ENCODE measurements at regions not wholly inside any gene's neighbourhood (a gene's known extent, or its start where the extent isn't known, plus 50 kb on each side); places are given as distances from the start of the nearest gene placed in this dataset.
A peak's percentile ranks its signal among the peaks of the same experiment; 100 is the strongest.

DNA sequence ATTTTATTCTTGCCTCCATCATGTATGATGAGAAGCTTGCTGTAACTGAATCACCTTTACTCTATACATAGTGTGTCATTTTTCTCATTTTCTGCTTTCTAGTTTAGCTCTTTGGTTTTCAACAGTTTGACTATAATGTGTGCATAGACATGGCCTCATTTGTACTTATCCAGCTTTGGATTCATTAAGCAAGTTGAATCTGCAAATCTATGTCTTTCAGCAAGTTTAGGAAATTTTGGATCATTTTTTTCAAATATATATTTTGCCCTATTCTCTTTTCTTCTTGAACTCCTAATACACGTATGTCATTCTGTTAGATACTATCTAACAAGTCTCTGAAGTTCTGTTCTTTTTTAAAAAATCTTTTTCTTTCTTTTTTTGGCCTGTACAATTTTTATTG lies 57.8 kb downstream of the PRLHR start:
- H3K4me3 ChIP-seq (ENCODE audit: low read depth, low read length): no peak overlapping the region
- TF ChIP-seq, protein P1, sequence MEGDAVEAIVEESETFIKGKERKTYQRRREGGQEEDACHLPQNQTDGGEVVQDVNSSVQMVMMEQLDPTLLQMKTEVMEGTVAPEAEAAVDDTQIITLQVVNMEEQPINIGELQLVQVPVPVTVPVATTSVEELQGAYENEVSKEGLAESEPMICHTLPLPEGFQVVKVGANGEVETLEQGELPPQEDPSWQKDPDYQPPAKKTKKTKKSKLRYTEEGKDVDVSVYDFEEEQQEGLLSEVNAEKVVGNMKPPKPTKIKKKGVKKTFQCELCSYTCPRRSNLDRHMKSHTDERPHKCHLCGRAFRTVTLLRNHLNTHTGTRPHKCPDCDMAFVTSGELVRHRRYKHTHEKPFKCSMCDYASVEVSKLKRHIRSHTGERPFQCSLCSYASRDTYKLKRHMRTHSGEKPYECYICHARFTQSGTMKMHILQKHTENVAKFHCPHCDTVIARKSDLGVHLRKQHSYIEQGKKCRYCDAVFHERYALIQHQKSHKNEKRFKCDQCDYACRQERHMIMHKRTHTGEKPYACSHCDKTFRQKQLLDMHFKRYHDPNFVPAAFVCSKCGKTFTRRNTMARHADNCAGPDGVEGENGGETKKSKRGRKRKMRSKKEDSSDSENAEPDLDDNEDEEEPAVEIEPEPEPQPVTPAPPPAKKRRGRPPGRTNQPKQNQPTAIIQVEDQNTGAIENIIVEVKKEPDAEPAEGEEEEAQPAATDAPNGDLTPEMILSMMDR (IDR thresholded peaks at IDR 0.05; ENCODE audit: insufficient read depth, low read length): no peak
- no peak for DNase-seq (ENCODE audit: low read depth)

DNA sequence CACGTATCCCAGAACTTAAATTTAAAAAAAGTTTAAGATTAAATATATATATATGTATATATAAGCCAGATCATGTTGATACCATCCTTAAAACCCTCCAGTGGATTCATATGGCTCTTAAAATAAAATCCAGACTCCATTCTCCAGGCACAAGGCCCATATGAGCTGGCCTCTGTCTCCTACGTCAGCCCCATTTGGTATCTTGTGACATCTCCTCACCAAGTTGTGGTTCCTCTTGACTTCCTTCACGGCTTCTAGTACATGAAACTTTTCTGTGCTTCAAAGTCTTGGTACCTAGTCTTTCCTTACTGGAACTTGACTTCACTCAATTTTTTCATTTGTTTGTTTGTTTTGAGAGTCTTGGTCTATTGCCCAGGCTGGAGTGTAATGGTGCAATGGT lies 61.3 kb downstream of the PRLHR start:
- DNase-seq (ENCODE audit: low read depth): no peak
- TF ChIP-seq, protein P1 (IDR thresholded peaks at IDR 0.05; ENCODE audit: insufficient read depth, low read length): no peak
- H3K4me3 ChIP-seq (ENCODE audit: low read depth, low read length): no peak overlapping the region

DNA sequence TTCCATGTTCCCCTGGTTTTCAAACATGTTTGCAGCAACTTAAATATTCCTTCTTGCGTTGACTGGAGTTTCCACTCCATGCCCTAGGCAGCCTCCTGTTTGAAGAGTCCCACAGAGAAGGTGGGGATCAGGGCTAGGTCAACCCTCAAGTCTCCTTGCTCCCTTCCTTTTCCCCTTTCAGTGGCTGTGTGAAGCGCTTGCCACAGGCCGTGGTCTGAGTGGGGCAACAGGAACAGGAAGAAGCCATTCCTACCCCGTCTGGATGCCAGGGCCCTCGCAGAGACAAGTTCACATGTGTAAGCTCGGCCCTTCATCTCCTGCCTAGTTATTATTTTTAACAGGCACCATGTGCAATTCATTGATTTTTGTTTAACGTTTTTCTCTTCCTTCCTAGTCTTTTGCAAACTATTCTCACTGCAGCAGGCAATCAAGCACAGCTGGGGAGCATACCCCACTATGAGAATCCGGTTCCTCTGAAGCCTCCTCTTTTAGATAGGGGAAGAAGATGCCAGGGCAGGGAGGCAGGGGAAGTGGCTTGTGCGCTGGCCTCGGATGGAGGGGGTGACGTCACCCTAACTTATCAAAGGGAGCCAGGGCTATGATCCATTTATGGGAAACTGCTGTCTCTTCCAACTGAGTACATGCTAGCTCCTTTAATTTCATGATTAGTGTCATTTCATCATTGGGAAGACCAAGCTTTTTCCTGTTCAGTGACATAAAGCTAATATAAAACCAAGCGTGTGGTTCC lies 64.2 kb downstream of the PRLHR start:
- no peak for DNase-seq (ENCODE audit: low read depth)
- TF ChIP-seq, protein P1 (IDR thresholded peaks at IDR 0.05; ENCODE audit: insufficient read depth, low read length): no peak
- no peak overlapping the region for H3K4me3 ChIP-seq (ENCODE audit: low read depth, low read length)

DNA sequence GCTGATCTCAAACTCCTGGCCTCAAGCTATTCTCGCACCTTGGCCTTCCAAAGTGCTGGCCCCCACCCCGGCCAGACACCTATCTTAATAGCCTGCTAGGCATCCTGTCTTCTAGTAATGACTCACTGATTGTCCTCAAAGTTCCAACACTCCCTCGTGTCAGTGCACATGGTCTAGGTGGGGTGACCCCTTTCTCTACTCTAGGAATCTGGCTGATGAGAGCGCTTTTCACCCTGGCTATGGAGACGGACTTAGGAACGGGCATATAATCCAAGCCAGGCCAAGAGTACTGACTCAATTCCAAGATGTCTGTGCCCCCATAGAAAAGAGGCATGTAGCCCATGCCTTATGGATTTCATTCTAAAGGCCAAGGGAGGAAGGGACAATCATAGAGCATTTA lies 67.0 kb downstream of the PRLHR start:
- H3K4me3 ChIP-seq (ENCODE audit: low read depth, low read length): no peak overlapping the region
- TF ChIP-seq, protein P1 (IDR thresholded peaks at IDR 0.05; ENCODE audit: insufficient read depth, low read length): no peak
- DNase-seq (ENCODE audit: low read depth): no peak

DNA sequence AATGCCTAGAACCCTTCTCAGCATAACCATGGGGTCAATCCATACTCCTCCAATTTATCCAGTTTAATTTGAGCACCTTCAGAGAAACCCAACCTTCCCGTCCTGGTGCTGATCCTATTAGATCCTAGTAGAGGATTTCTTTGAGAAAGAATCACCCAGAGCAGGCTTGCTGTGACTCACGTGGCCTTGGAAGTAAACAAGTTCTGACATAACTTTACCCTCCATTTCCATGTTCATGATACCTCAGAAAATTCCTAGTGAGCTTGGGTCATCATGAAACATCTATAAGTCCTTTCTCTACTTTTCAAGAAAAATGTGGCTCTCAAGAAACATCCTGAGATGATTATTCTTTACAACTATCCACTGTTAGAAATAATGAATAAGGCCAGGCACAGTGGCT lies 71.7 kb downstream of the PRLHR start:
- DNase-seq (ENCODE audit: low read depth): peak; percentile 2
- TF ChIP-seq, protein P1 (IDR thresholded peaks at IDR 0.05; ENCODE audit: insufficient read depth, low read length): no peak
- H3K4me3 ChIP-seq (ENCODE audit: low read depth, low read length): no peak overlapping the region

DNA sequence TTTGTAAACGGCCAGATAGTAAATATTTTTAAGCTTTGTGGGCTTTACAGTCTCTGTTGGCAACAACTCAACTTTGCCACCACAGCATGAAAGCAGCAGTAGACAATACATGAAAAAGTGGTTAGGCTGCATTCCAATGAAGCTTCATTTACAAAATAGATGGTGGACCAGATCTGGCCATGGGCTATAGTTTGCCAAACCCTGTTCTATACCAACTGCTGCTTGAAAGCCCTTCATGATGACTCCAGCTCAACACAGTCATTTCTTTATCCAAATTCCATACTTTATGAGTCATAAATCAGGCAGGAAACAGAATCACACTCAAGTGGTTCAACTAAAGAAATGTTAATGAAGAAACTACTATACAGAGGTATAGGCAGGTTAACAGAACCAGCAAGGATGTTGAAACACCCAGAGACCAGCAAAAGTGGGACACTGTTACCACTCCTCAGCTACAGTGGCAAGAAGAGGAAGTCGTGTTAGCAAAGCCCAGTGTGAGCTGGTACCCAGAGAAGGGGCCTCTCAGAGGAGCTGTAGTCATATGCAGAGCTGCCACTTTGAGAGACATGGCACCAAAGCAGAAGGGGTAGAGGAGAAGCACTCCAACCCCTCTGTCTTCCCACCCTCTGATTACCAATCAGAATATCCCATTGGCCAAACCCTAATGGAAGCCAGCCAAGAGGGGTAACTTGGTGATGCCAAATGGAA lies 72.5 kb downstream of the PRLHR start:
- DNase-seq (ENCODE audit: low read depth): peak; percentile 53
- no peak overlapping the region for H3K4me3 ChIP-seq (ENCODE audit: low read depth, low read length)
- TF ChIP-seq, protein P1 (IDR thresholded peaks at IDR 0.05; ENCODE audit: insufficient read depth, low read length): no peak

All from fibroblast of the aortic adventitia (primary cell).